ENCODE measurements at regions not wholly inside any gene's neighbourhood (a gene's known extent, or its start where the extent isn't known, plus 50 kb on each side); places are given as distances from the start of the nearest gene placed in this dataset.

- no peak for TF ChIP-seq CTCF (IDR thresholded peaks at IDR 0.05; ENCODE audit: insufficient read depth, low read depth, low read length)
- TF ChIP-seq EZH2 (IDR thresholded peaks at IDR 0.05; ENCODE audit: insufficient read depth, low read length) = no peak
- H3K27me3 Mint-ChIP-seq (ENCODE audit: low read depth, unreplicated experiment) = peaks cover 50% of the 10 kb centered on the region
- Histone ChIP-seq H3K79me2 (ENCODE audit: insufficient read depth, low read length) (no peaks in the 10 kb centered on the region), H4K20me1 (ENCODE audit: insufficient read depth, low read length) (no peaks in the 10 kb centered on the region), H3K4me1 (ENCODE audit: insufficient read depth, low read length) (no peaks in the 10 kb centered on the region), H2AFZ (ENCODE audit: low read depth, low read length) (no peak overlapping the region), H3K9me3 (ENCODE audit: insufficient read depth, low read depth, low read length) (no peaks in the 10 kb centered on the region), H3K27me3 (ENCODE audit: insufficient read depth, low read length) (peaks cover 26% of the 10 kb centered on the region), H3K9ac (ENCODE audit: low read length) (no peak overlapping the region), H3K27ac (ENCODE audit: low read depth, low read length) (no peak overlapping the region), H3K4me3 (ENCODE audit: insufficient read depth, low read depth, low read length) (no peak overlapping the region), H3K4me2 (ENCODE audit: low read length) (no peak overlapping the region), H3K36me3 (ENCODE audit: insufficient read depth, low read length) (no peaks in the 10 kb centered on the region)
- H3K4me3 Mint-ChIP-seq (ENCODE audit: unreplicated experiment) = no peak overlapping the region
- FAIRE-seq (no peak), DNase-seq (ENCODE audit: low read depth) (no peak)
- H3K4me1 Mint-ChIP-seq (ENCODE audit: low read depth, unreplicated experiment) = no peaks in the 10 kb centered on the region
- H3K36me3 Mint-ChIP-seq (ENCODE audit: low read depth, unreplicated experiment) = no peaks in the 10 kb centered on the region
- no peak overlapping the region for H3K27ac Mint-ChIP-seq (ENCODE audit: unreplicated experiment)
- no peaks in the 10 kb centered on the region for H3K9me3 Mint-ChIP-seq (ENCODE audit: unreplicated experiment)
Measured at GRCh38 chr1:110260194-110260593, 50.1 kb downstream of the KCNC4 start.

GRCh38 chr1:110262296-110262695 is 52.2 kb downstream of the KCNC4 start:
- no peak overlapping the region for H2AFZ ChIP-seq (ENCODE audit: low read depth, low read length)
- H4K20me1 ChIP-seq (ENCODE audit: insufficient read depth, low read length) = no peaks in the 10 kb centered on the region
- FAIRE-seq (no peak), DNase-seq (ENCODE audit: low read depth) (no peak)
- H3K36me3 ChIP-seq (ENCODE audit: insufficient read depth, low read length) = no peaks in the 10 kb centered on the region
- Mint-ChIP-seq H3K27ac (ENCODE audit: unreplicated experiment) (no peak overlapping the region), H3K36me3 (ENCODE audit: low read depth, unreplicated experiment) (no peaks in the 10 kb centered on the region), H3K4me3 (ENCODE audit: unreplicated experiment) (no peak overlapping the region), H3K27me3 (ENCODE audit: low read depth, unreplicated experiment) (peaks cover 52% of the 10 kb centered on the region), H3K4me1 (ENCODE audit: low read depth, unreplicated experiment) (peaks cover 2% of the 10 kb centered on the region), H3K9me3 (ENCODE audit: unreplicated experiment) (peaks cover 3% of the 10 kb centered on the region)
- no peaks in the 10 kb centered on the region for H3K4me1 ChIP-seq (ENCODE audit: insufficient read depth, low read length)
- TF ChIP-seq CTCF (IDR thresholded peaks at IDR 0.05; ENCODE audit: insufficient read depth, low read depth, low read length) (no peak), EZH2 (IDR thresholded peaks at IDR 0.05; ENCODE audit: insufficient read depth, low read length) (no peak)
- H3K4me2 ChIP-seq (ENCODE audit: low read length) = no peak overlapping the region
- peaks cover 27% of the 10 kb centered on the region for H3K27me3 ChIP-seq (ENCODE audit: insufficient read depth, low read length)
- no peak overlapping the region for H3K9ac ChIP-seq (ENCODE audit: low read length)
- H3K4me3 ChIP-seq (ENCODE audit: insufficient read depth, low read depth, low read length) = no peak overlapping the region
- H3K79me2 ChIP-seq (ENCODE audit: insufficient read depth, low read length) = no peaks in the 10 kb centered on the region
- no peak overlapping the region for H3K27ac ChIP-seq (ENCODE audit: low read depth, low read length)
- H3K9me3 ChIP-seq (ENCODE audit: insufficient read depth, low read depth, low read length) = no peaks in the 10 kb centered on the region

- H3K27ac Mint-ChIP-seq (ENCODE audit: unreplicated experiment) = no peak overlapping the region
- H3K4me1 ChIP-seq (ENCODE audit: insufficient read depth, low read length) = no peaks in the 10 kb centered on the region
- FAIRE-seq = no peak
- peaks cover 52% of the 10 kb centered on the region for H3K27me3 Mint-ChIP-seq (ENCODE audit: low read depth, unreplicated experiment)
- no peak overlapping the region for H3K4me3 ChIP-seq (ENCODE audit: insufficient read depth, low read depth, low read length)
- H3K36me3 ChIP-seq (ENCODE audit: insufficient read depth, low read length) = no peaks in the 10 kb centered on the region
- no peak overlapping the region for H3K4me2 ChIP-seq (ENCODE audit: low read length)
- no peak overlapping the region for H3K9ac ChIP-seq (ENCODE audit: low read length)
- H3K4me1 Mint-ChIP-seq (ENCODE audit: low read depth, unreplicated experiment) = peaks cover 4% of the 10 kb centered on the region
- H2AFZ ChIP-seq (ENCODE audit: low read depth, low read length) = no peak overlapping the region
- no peaks in the 10 kb centered on the region for H3K36me3 Mint-ChIP-seq (ENCODE audit: low read depth, unreplicated experiment)
- H3K79me2 ChIP-seq (ENCODE audit: insufficient read depth, low read length) = no peaks in the 10 kb centered on the region
- no peak for TF ChIP-seq EZH2 (IDR thresholded peaks at IDR 0.05; ENCODE audit: insufficient read depth, low read length)
- TF ChIP-seq CTCF (IDR thresholded peaks at IDR 0.05; ENCODE audit: insufficient read depth, low read depth, low read length) = no peak
- no peak for DNase-seq (ENCODE audit: low read depth)
- no peaks in the 10 kb centered on the region for H4K20me1 ChIP-seq (ENCODE audit: insufficient read depth, low read length)
- H3K9me3 Mint-ChIP-seq (ENCODE audit: unreplicated experiment) = peaks cover 3% of the 10 kb centered on the region
- H3K27me3 ChIP-seq (ENCODE audit: insufficient read depth, low read length) = peaks cover 27% of the 10 kb centered on the region
- no peaks in the 10 kb centered on the region for H3K9me3 ChIP-seq (ENCODE audit: insufficient read depth, low read depth, low read length)
- H3K27ac ChIP-seq (ENCODE audit: low read depth, low read length) = no peak overlapping the region
- H3K4me3 Mint-ChIP-seq (ENCODE audit: unreplicated experiment) = no peak overlapping the region
Measured at GRCh38 chr1:110262846-110263631, 52.9 kb downstream of the KCNC4 start.
